Lung (tissue), 11 donors: ENCODE measurements at regions not wholly inside any gene's neighbourhood (a gene's known extent, or its start where the extent isn't known, plus 50 kb on each side); places are given as distances from the start of the nearest gene placed in this dataset.

Source experiments
- ATAC-seq: fragments of 200-7000 bp; cut with Tn5 transposase; one replicate; pipeline ENCODE4 v1.9.1; 2020; ENCODE audit warnings: moderate number of reproducible peaks; ENCODE audit not compliant: insufficient read depth, low FRiP score
- DNase-seq, 3 donors: peaks; one replicate each; pipeline ENCODE4 v3.0.0-alpha.2; 2013 to 2017
- H3K27ac ChIP-seq, 2 donors: one replicate each; pipeline ENCODE4 v1.5.1; 2013; ENCODE audit warnings: mild to moderate bottlenecking in 2 of 2, moderate library complexity in 2 of 2, control low read depth in 1 of 2, inconsistent platforms in 1 of 2, low read depth in 1 of 2, low read length in 1 of 2
- H3K27me3 ChIP-seq, 3 donors: one replicate each; pipeline ENCODE4 v1.5.1; 2013; ENCODE audit warnings: low read length in 2 of 3; ENCODE audit not compliant: control insufficient read depth in 3 of 3, insufficient read depth in 3 of 3
- H3K36me3 ChIP-seq, 4 donors: one replicate each; pipeline ENCODE4 v1.5.1; 2013; ENCODE audit warnings: low read length in 4 of 4, mild to moderate bottlenecking in 1 of 4, moderate library complexity in 1 of 4; ENCODE audit not compliant: control insufficient read depth in 4 of 4, insufficient read depth in 4 of 4
- H3K4me1 ChIP-seq, 5 donors: one replicate each; pipeline ENCODE4 v1.5.1; 2013; ENCODE audit warnings: low read length in 5 of 5, mild to moderate bottlenecking in 2 of 5, moderate library complexity in 1 of 5; ENCODE audit not compliant: control insufficient read depth in 5 of 5, insufficient read depth in 5 of 5
- H3K4me3 ChIP-seq: one replicate; pipeline ENCODE4 v1.5.1; 2013; ENCODE audit warnings: mild to moderate bottlenecking, control low read depth, moderate library complexity
- H3K9ac ChIP-seq, 2 donors: one replicate each; pipeline ENCODE4 v1.5.1; 2013; ENCODE audit warnings: low read length in 2 of 2, control low read depth in 1 of 2; ENCODE audit not compliant: insufficient read depth in 1 of 2
- H3K9me3 ChIP-seq, 4 donors: one replicate each; pipeline ENCODE4 v1.5.1; 2013; ENCODE audit warnings: low read length in 3 of 4, mild to moderate bottlenecking in 1 of 4, moderate library complexity in 1 of 4; ENCODE audit not compliant: control insufficient read depth in 4 of 4, insufficient read depth in 3 of 4
- CTCF ChIP-seq: IDR thresholded peaks from 2 replicates; pipeline ENCODE4 v1.5.1; 2012; ENCODE audit warnings: mild to moderate bottlenecking; ENCODE audit errors: control extremely low read depth, extremely low read depth
- WGBS, 2 donors: extraction: QIAGEN DNeasy Blood & Tissue Kit; methylation state at CpG; one replicate each; pipeline ENCODE4 v1.1.7; 2013; 5-methylcytosine and 5-hydroxymethylcytosine counted together
- donor health status: control.
- donor health status: control.
- donor health status: Bipolar disorder and iron deficiency.
- donor health status: healthy.
- donor health status: DM: yes; HTN: yes; CAD: no.

- no peak for TF ChIP-seq CTCF
- Histone ChIP-seq H3K9me3 (no peaks in the 10 kb centered on the region), H3K9ac (no peak overlapping the region), H3K36me3 (no peaks in the 10 kb centered on the region), H3K4me3 (no peak overlapping the region), H3K27me3 (no peaks in the 10 kb centered on the region), H3K27ac (no peak overlapping the region), H3K4me1 (peaks cover 0 to 17% (median 0%) of the 10 kb centered on the region in 5 donors)
- 73 to 89% methylated on average over 3 of the region's 3 CpGs for WGBS, 2 donors
- DNase-seq, result no peak
- no peak for ATAC-seq
These were observed 59.1 kb upstream of the POU2AF1 start for GRCh38 chr11:111438168-111438567.

- Histone ChIP-seq H3K27me3 (no peaks in the 10 kb centered on the region), H3K4me1 (peaks cover 0 to 17% (median 0%) of the 10 kb centered on the region in 5 donors), H3K9me3 (no peaks in the 10 kb centered on the region), H3K4me3 (no peak overlapping the region), H3K9ac (no peak overlapping the region), H3K36me3 (no peaks in the 10 kb centered on the region), H3K27ac (no peak overlapping the region)
- ATAC-seq (no peak), DNase-seq (peak in 1 of 3 donors; percentile 54)
- TF ChIP-seq CTCF, result no peak
- WGBS, 2 donors, result 69 to 76% methylated on average over 12 of the region's 12 CpGs
These were observed 56.1 kb upstream of the POU2AF1 start for GRCh38 chr11:111435046-111435698.

DNA sequence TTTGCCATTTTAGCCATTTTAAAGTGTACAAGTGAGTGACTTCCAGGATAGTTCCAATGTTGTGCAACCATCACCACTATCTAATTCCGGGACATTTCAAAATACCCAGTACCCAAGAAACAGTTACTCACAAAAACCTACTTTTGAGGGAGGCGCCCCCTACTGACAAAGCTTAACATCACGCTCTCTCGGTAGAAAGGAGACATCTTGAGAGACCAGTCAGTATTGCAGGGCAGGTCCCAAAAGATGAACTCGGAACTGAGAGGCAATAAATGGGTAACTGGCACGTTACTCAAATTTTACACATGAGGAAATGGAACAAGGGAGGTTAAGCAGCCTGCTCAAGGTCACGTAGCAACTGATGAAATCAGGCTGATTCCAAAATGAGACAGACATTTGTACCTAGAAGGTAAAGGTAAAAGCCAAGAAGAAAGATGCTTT is 50.0 kb upstream of the POU2AF1 start:
- 47 to 58% methylated on average over 7 of the region's 7 CpGs for WGBS, 2 donors

More for the DNA sequence above, 50.0 kb upstream of the POU2AF1 start:
- H3K4me3 ChIP-seq, result no peak overlapping the region
- no peak overlapping the region for H3K27ac ChIP-seq
- no peaks in the 10 kb centered on the region for H3K36me3 ChIP-seq
- H3K9me3 ChIP-seq, result no peaks in the 10 kb centered on the region
- DNase-seq (peak; percentile 61 to 71 (median 67)), ATAC-seq (no peak)
- TF ChIP-seq CTCF, result peak; percentile 19
- no peaks in the 10 kb centered on the region for H3K27me3 ChIP-seq
- H3K9ac ChIP-seq, result no peak overlapping the region
- H3K4me1 ChIP-seq, result peaks cover 0 to 12% (median 0%) of the 10 kb centered on the region in 5 donors
